ENCODE measurements at regions not wholly inside any gene's neighbourhood (a gene's known extent, or its start where the extent isn't known, plus 50 kb on each side); places are given as distances from the start of the nearest gene placed in this dataset.

- TF ChIP-seq CTCF (IDR thresholded peaks at IDR 0.05; ENCODE audit: low read length, missing control alignments), result no peak
- no peak overlapping the region for H3K4me3 ChIP-seq (replicated peaks; ENCODE audit: low read depth, low read length)
- no peak for DNase-seq (ENCODE audit: low read depth)
Measured at GRCh38 chr7:68006619-68007018, 1010.0 kb downstream of the TYW1 start.

GRCh38 chr7:68009716-68010115, 1013.1 kb downstream of the TYW1 start:
- H3K4me3 ChIP-seq (replicated peaks; ENCODE audit: low read depth, low read length), result no peak overlapping the region
- TF ChIP-seq CTCF (IDR thresholded peaks at IDR 0.05; ENCODE audit: low read length, missing control alignments), result no peak
- DNase-seq (ENCODE audit: low read depth), result no peak

GRCh38 chr7:68014031-68014736, 1017.6 kb downstream of the TYW1 start:
- H3K4me3 ChIP-seq (replicated peaks; ENCODE audit: low read depth, low read length), result no peak overlapping the region
- TF ChIP-seq CTCF (IDR thresholded peaks at IDR 0.05; ENCODE audit: low read length, missing control alignments), result no peak
- DNase-seq (ENCODE audit: low read depth), result no peak

GRCh38 chr7:68015122-68015977, 1018.7 kb downstream of the TYW1 start:
- TF ChIP-seq CTCF (IDR thresholded peaks at IDR 0.05; ENCODE audit: low read length, missing control alignments), result no peak
- no peak for DNase-seq (ENCODE audit: low read depth)
- no peak overlapping the region for H3K4me3 ChIP-seq (replicated peaks; ENCODE audit: low read depth, low read length)

GRCh38 chr7:68015978-68016532, 1019.4 kb downstream of the TYW1 start:
- no peak overlapping the region for H3K4me3 ChIP-seq (replicated peaks; ENCODE audit: low read depth, low read length)
- TF ChIP-seq CTCF (IDR thresholded peaks at IDR 0.05; ENCODE audit: low read length, missing control alignments), result no peak
- DNase-seq (ENCODE audit: low read depth), result no peak

- no peak for DNase-seq (ENCODE audit: low read depth)
- no peak overlapping the region for H3K4me3 ChIP-seq (replicated peaks; ENCODE audit: low read depth, low read length)
- no peak for TF ChIP-seq CTCF (IDR thresholded peaks at IDR 0.05; ENCODE audit: low read length, missing control alignments)
Measured at GRCh38 chr7:68020102-68020501, 1023.5 kb downstream of the TYW1 start.
